ENCODE measurements at regions not wholly inside any gene's neighbourhood (a gene's known extent, or its start where the extent isn't known, plus 50 kb on each side); places are given as distances from the start of the nearest gene placed in this dataset.
"Not testable (repeated sequence)": the region's sequence is repeated elsewhere in the genome, so short reads cannot be mapped to it uniquely, and the experiment has no call there.

DNA sequence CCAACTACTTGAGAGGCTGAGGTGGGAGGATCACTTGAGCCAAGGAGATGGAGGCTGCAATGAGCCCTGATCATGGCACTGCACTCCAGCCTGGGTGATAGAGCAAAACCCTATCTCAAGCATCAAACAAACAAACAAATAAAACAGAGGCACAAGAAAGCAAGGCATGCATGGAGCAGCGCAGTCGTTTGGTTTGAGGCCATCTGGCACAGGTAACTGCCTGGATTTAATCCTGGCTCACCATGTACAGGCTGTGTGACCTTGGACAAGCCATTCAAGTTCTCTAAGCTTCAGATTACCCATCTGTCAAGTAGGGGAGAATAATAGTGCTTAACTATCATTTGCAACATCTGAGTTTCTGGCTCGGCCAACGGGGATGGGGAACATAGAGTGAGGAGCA lies 270.3 kb upstream of the TEKT4 start:
- H2AFZ ChIP-seq; H3K4me1 ChIP-seq; H3K4me3 ChIP-seq (ENCODE audit: low read depth, low read length); H3K9ac ChIP-seq; H3K27ac ChIP-seq; H3K27me3 ChIP-seq (ENCODE audit: control insufficient read depth, insufficient read depth, low read length); H3K36me3 ChIP-seq (ENCODE audit: control insufficient read depth, insufficient read depth, low read length); H3K9me3 ChIP-seq (ENCODE audit: control insufficient read depth, low read length); H3K79me2 ChIP-seq; H3K4me2 ChIP-seq (ENCODE audit: low read length): not testable (repeated sequence)

DNA sequence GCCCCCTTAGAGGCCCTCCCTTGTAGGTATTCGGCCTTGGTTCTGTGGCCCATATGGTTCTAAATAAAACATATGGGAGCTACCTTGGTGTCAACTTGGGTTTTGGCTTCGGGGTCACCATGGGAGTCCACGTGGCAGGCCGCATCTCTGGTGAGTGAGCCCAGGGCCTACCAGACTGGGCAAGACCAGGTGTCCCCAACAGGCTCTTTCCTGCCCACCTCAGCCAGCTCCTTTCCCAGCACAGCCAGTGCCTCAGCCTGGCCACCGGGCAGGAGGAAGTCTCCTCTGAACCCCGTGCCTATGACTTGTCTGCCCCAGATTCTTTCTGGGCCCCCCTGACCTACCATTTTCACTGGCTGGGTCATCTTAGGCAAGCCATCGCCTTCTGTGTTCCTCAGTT lies 268.8 kb upstream of the TEKT4 start:
- no peak for TF ChIP-seq CTCF (IDR thresholded peaks at IDR 0.05)

DNA sequence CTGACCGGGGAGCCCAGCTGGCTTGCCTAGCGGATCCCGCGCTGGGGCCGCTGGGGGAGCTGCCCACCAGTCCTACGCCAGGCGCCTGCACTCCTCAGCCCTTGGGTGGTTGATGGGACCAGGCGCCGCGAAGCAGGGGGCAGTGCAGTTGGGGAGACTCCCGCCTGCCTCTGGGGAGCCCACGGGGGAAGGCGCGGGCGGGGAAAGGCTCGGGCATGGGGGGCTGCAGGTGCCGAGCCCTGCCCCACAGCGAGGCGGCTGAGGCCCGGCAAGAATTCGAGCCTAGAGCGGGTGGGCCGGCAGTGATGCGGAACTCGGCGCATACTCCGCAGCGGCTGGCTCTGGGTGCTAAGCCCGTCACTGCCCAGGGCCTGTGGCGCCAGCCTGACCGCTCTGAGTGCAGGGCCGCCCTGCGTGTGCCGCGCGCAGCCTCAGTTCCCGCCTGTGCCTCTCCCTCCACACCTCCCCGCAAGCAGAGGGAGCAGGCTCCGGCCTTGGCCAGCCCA lies 249.1 kb upstream of the TEKT4 start:
- Histone ChIP-seq H3K79me2 (no peaks in the 10 kb centered on the region), H3K9ac (no peak overlapping the region), H3K9me3 (ENCODE audit: control insufficient read depth, low read length) (no peaks in the 10 kb centered on the region), H3K4me3 (ENCODE audit: low read depth, low read length) (no peak overlapping the region), H3K4me2 (ENCODE audit: low read length) (no peak overlapping the region), H2AFZ (no peak overlapping the region), H3K4me1 (no peaks in the 10 kb centered on the region), H3K27me3 (ENCODE audit: control insufficient read depth, insufficient read depth, low read length) (no peaks in the 10 kb centered on the region), H3K36me3 (ENCODE audit: control insufficient read depth, insufficient read depth, low read length) (no peaks in the 10 kb centered on the region), H3K27ac (no peak overlapping the region)
- TF ChIP-seq CTCF (IDR thresholded peaks at IDR 0.05): no peak

More for the DNA sequence above, 268.8 kb upstream of the TEKT4 start:
- no peak overlapping the region for H3K4me2 ChIP-seq (ENCODE audit: low read length)
- H3K4me1 ChIP-seq: no peaks in the 10 kb centered on the region
- no peaks in the 10 kb centered on the region for H3K36me3 ChIP-seq (ENCODE audit: control insufficient read depth, insufficient read depth, low read length)
- H3K9me3 ChIP-seq (ENCODE audit: control insufficient read depth, low read length): no peaks in the 10 kb centered on the region
- H3K4me3 ChIP-seq (ENCODE audit: low read depth, low read length): no peak overlapping the region
- no peaks in the 10 kb centered on the region for H3K79me2 ChIP-seq
- H3K27ac ChIP-seq: no peak overlapping the region
- no peaks in the 10 kb centered on the region for H3K27me3 ChIP-seq (ENCODE audit: control insufficient read depth, insufficient read depth, low read length)
- H3K9ac ChIP-seq: no peak overlapping the region
- no peak overlapping the region for H2AFZ ChIP-seq

GRCh38 chr2:94628953-94629352 lies 242.3 kb upstream of the TEKT4 start:
- H3K4me1 ChIP-seq; H3K27ac ChIP-seq; H3K9me3 ChIP-seq (ENCODE audit: control insufficient read depth, low read length); H3K79me2 ChIP-seq; H2AFZ ChIP-seq; H3K36me3 ChIP-seq (ENCODE audit: control insufficient read depth, insufficient read depth, low read length); H3K4me3 ChIP-seq (ENCODE audit: low read depth, low read length); H3K9ac ChIP-seq; H3K4me2 ChIP-seq (ENCODE audit: low read length); H3K27me3 ChIP-seq (ENCODE audit: control insufficient read depth, insufficient read depth, low read length): not testable (repeated sequence)

- H3K27me3 ChIP-seq (ENCODE audit: control insufficient read depth, insufficient read depth, low read length); H3K79me2 ChIP-seq; H3K36me3 ChIP-seq (ENCODE audit: control insufficient read depth, insufficient read depth, low read length); H3K4me3 ChIP-seq (ENCODE audit: low read depth, low read length); H3K9me3 ChIP-seq (ENCODE audit: control insufficient read depth, low read length); H3K4me2 ChIP-seq (ENCODE audit: low read length); H3K9ac ChIP-seq; H3K4me1 ChIP-seq; H3K27ac ChIP-seq; H2AFZ ChIP-seq: not testable (repeated sequence)
These were observed 229.8 kb upstream of the TEKT4 start for GRCh38 chr2:94641397-94641796.

DNA sequence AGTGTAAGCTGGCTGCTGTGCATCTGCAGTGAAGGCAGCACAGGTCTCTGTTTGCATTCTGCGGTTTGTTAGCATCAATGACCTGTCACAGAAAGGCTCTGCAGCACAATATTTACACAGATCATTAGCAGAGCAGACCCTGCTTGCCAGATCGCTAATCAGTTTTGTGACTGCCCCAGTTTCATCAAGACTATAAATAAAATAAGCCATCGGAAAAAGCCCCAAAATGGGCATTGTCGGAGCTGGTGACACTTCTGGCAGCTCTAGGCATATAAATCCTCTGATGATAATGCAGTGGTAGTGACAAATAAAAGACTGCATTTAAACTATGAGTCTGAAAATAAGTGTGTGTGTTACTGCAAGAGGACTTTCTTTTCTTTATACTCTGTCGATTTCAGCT lies 219.1 kb upstream of the TEKT4 start:
- H2AFZ ChIP-seq; H3K4me1 ChIP-seq; H3K9ac ChIP-seq; H3K9me3 ChIP-seq (ENCODE audit: control insufficient read depth, low read length); H3K79me2 ChIP-seq; H3K27me3 ChIP-seq (ENCODE audit: control insufficient read depth, insufficient read depth, low read length); H3K4me2 ChIP-seq (ENCODE audit: low read length); H3K4me3 ChIP-seq (ENCODE audit: low read depth, low read length); H3K36me3 ChIP-seq (ENCODE audit: control insufficient read depth, insufficient read depth, low read length); H3K27ac ChIP-seq: not testable (repeated sequence)

DNA sequence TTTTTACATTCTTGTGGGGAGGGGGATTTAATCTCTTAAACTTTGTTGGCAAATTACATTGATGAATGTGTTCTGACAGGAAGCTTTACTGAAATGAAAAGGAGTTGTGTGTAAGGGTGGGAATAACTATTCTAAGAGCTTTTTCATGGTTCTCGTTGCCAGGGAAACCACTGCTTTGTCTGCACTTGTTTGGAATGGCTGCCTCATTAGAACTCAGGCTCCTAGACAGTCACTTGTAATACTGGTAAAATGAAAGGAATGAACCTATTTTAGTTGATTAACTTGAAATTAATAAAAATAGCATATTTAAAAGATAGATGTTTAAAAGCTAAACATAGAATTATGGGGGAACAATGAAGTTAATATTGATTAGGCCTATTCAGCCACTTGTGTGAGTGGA lies 201.4 kb upstream of the TEKT4 start:
- not testable (repeated sequence) for H3K36me3 ChIP-seq (ENCODE audit: control insufficient read depth, insufficient read depth, low read length); H3K9me3 ChIP-seq (ENCODE audit: control insufficient read depth, low read length); H2AFZ ChIP-seq; H3K27ac ChIP-seq; H3K4me2 ChIP-seq (ENCODE audit: low read length); H3K79me2 ChIP-seq; H3K4me3 ChIP-seq (ENCODE audit: low read depth, low read length); H3K27me3 ChIP-seq (ENCODE audit: control insufficient read depth, insufficient read depth, low read length); H3K4me1 ChIP-seq; H3K9ac ChIP-seq

- not testable (repeated sequence) for H3K4me1 ChIP-seq; H3K79me2 ChIP-seq; H2AFZ ChIP-seq; H3K4me3 ChIP-seq (ENCODE audit: low read depth, low read length); H3K4me2 ChIP-seq (ENCODE audit: low read length); H3K27ac ChIP-seq; H3K27me3 ChIP-seq (ENCODE audit: control insufficient read depth, insufficient read depth, low read length); H3K9ac ChIP-seq; H3K36me3 ChIP-seq (ENCODE audit: control insufficient read depth, insufficient read depth, low read length); H3K9me3 ChIP-seq (ENCODE audit: control insufficient read depth, low read length)
These were observed 177.0 kb upstream of the TEKT4 start for GRCh38 chr2:94694236-94694635.

GRCh38 chr2:94708982-94709381 lies 162.2 kb upstream of the TEKT4 start:
- H3K9ac ChIP-seq; H3K4me1 ChIP-seq; H3K27me3 ChIP-seq (ENCODE audit: control insufficient read depth, insufficient read depth, low read length); H3K4me3 ChIP-seq (ENCODE audit: low read depth, low read length); H3K9me3 ChIP-seq (ENCODE audit: control insufficient read depth, low read length); H2AFZ ChIP-seq; H3K36me3 ChIP-seq (ENCODE audit: control insufficient read depth, insufficient read depth, low read length); H3K4me2 ChIP-seq (ENCODE audit: low read length); H3K27ac ChIP-seq; H3K79me2 ChIP-seq: not testable (repeated sequence)

All from parathyroid adenoma (tissue), 2 donors.